AG04450 (cell line): ENCODE measurements at regions not wholly inside any gene's neighbourhood (a gene's known extent, or its start where the extent isn't known, plus 50 kb on each side); places are given as distances from the start of the nearest gene placed in this dataset.

Experiments used
- CTCF ChIA-PET: fragments of 300-600, 350-600 bp; formaldehyde crosslinking; extraction: SDS; loops from one replicate; lab custom pipeline; 2022; ENCODE audit warnings: antibody characterized with exemption, inconsistent platforms; lab: Charles Lee
- POLR2A ChIA-PET: fragments of 350-600 bp; formaldehyde crosslinking; extraction: SDS; loops from one replicate; lab custom pipeline; 2021; ENCODE audit warnings: antibody characterized with exemption, inconsistent platforms; lab: Yijun Ruan, JAX
- DNase-seq: peaks from one replicate; pipeline ENCODE4 v3.0.0-alpha.2; 2011; ENCODE audit warnings: low read depth, low spot score
- H3K27ac ChIP-seq: one replicate; pipeline ENCODE4 v1.5.1; 2012; ENCODE audit warnings: low read depth, low read length, control low read depth
- H3K27me3 ChIP-seq: one replicate; pipeline ENCODE4 v1.6.0; 2012; ENCODE audit warnings: low read length; ENCODE audit not compliant: control insufficient read depth, insufficient read depth
- H3K4me3 ChIP-seq: 2 replicates; pipeline ENCODE4 v1.5.1; 2011; ENCODE audit warnings: mild to moderate bottlenecking, low read depth, low read length, control low read depth
- H3K9me3 ChIP-seq: 2 replicates; pipeline ENCODE4 v1.5.1; 2012; ENCODE audit warnings: low read length; ENCODE audit not compliant: control insufficient read depth, insufficient read depth
- CTCF ChIP-seq: IDR thresholded peaks from 2 replicates; pipeline ENCODE4 v1.5.1; 2011; ENCODE audit warnings: low read depth, low read length, control low read depth, inconsistent platforms

- no peak overlapping the region for H3K4me3 ChIP-seq
- no peak overlapping the region for H3K27ac ChIP-seq
- CTCF ChIA-PET: no interaction called here
- no peaks in the 10 kb centered on the region for H3K9me3 ChIP-seq
- no peak for DNase-seq
- no peak for TF ChIP-seq CTCF
- H3K27me3 ChIP-seq: no peaks in the 10 kb centered on the region
- POLR2A ChIA-PET: no interaction called here
Observed at GRCh38 chrX:55151199-55151598, 62.4 kb downstream of the PAGE2 start.

GRCh38 chrX:55159551-55159950, 60.6 kb upstream of the PAGE5 start:
- no peak for DNase-seq
- ChIA-PET CTCF (interaction anchor here (1.2 kb wide), 1 partner anchor 558 kb away, joined by 3 read pairs; the partner anchor contains the start of gene RRAGB), POLR2A (no interaction called here)
- H3K4me3 ChIP-seq: no peak overlapping the region
- no peaks in the 10 kb centered on the region for H3K27me3 ChIP-seq
- H3K9me3 ChIP-seq: no peaks in the 10 kb centered on the region
- TF ChIP-seq CTCF: no peak
- H3K27ac ChIP-seq: no peak overlapping the region

- Histone ChIP-seq H3K4me3 (peak overlapping the region; percentile 74), H3K9me3 (no peaks in the 10 kb centered on the region), H3K27ac (peak overlapping the region; percentile 78), H3K27me3 (no peaks in the 10 kb centered on the region)
- ChIA-PET CTCF (no interaction called here), POLR2A (interaction anchor here (0.7 kb wide), 1 partner anchor 328 kb away, joined by 3 read pairs; no protein-coding TSS in a partner anchor)
- peak; percentile 59 for DNase-seq
- peak; percentile 13; the same call in 1 of the 2 replicates for TF ChIP-seq CTCF
Observed at GRCh38 chrX:55160685-55161552, 59.2 kb upstream of the PAGE5 start.

- CTCF ChIA-PET: no interaction called here
Observed at GRCh38 chrX:55161581-55161980, 58.6 kb upstream of the PAGE5 start.

More at GRCh38 chrX:55161581-55161980, 58.6 kb upstream of the PAGE5 start:
- peak overlapping the region; percentile 78 for H3K27ac ChIP-seq
- no peak for DNase-seq
- no peaks in the 10 kb centered on the region for H3K27me3 ChIP-seq
- H3K4me3 ChIP-seq: peak overlapping the region; percentile 74
- H3K9me3 ChIP-seq: no peaks in the 10 kb centered on the region
- TF ChIP-seq CTCF: no peak
- POLR2A ChIA-PET: interaction anchor here (0.7 kb wide), 1 partner anchor 327 kb away, joined by 3 read pairs; no protein-coding TSS in a partner anchor
